ENCODE measurements at regions not wholly inside any gene's neighbourhood (a gene's known extent, or its start where the extent isn't known, plus 50 kb on each side); places are given as distances from the start of the nearest gene placed in this dataset.

DNA sequence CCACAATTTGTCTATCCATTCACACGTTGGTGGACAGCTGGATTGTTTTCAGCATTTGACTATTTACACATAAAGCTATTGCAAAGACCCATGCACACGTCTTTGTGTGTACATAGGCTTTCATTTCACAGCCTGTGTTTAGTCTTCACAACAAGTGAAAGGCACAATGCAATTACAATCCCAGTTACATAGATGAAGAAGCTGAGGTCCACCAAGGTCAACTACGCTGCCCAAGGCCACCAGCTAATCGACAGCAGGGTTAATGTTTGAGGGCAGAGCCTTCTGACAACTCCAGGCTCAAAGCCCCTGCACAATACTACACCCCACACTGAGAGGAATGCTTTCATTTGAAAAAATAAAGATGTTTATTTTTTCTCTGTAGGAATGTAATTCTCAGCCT is 93.6 kb upstream of the CDH13 start:
- no peak for TF ChIP-seq PPARA (CRISPR knock-in tag; IDR thresholded peaks at IDR 0.05; ENCODE audit: borderline replicate concordance)
- TF ChIP-seq ARNTL (CRISPR knock-in tag; IDR thresholded peaks at IDR 0.05; ENCODE audit: borderline replicate concordance, low read depth): no peak
- no peak for TF ChIP-seq ZC3H10 (CRISPR knock-in tag; IDR thresholded peaks at IDR 0.05)
- TF ChIP-seq OSR1 (CRISPR knock-in tag; IDR thresholded peaks at IDR 0.05): no peak
- TF ChIP-seq TOX (CRISPR knock-in tag; IDR thresholded peaks at IDR 0.05; ENCODE audit: borderline replicate concordance): no peak
- TF ChIP-seq ZNF70 (CRISPR knock-in tag; IDR thresholded peaks at IDR 0.05): no peak
- no peak for TF ChIP-seq CSDC2 (CRISPR knock-in tag; IDR thresholded peaks at IDR 0.05)
- no peak for TF ChIP-seq GLIS3 (CRISPR knock-in tag; IDR thresholded peaks at IDR 0.05)
- no peak for TF ChIP-seq TCF4 (CRISPR knock-in tag; IDR thresholded peaks at IDR 0.05; ENCODE audit: borderline replicate concordance)
- TF ChIP-seq ZNF8 (CRISPR knock-in tag; IDR thresholded peaks at IDR 0.05): no peak
- TF ChIP-seq, protein P1, sequence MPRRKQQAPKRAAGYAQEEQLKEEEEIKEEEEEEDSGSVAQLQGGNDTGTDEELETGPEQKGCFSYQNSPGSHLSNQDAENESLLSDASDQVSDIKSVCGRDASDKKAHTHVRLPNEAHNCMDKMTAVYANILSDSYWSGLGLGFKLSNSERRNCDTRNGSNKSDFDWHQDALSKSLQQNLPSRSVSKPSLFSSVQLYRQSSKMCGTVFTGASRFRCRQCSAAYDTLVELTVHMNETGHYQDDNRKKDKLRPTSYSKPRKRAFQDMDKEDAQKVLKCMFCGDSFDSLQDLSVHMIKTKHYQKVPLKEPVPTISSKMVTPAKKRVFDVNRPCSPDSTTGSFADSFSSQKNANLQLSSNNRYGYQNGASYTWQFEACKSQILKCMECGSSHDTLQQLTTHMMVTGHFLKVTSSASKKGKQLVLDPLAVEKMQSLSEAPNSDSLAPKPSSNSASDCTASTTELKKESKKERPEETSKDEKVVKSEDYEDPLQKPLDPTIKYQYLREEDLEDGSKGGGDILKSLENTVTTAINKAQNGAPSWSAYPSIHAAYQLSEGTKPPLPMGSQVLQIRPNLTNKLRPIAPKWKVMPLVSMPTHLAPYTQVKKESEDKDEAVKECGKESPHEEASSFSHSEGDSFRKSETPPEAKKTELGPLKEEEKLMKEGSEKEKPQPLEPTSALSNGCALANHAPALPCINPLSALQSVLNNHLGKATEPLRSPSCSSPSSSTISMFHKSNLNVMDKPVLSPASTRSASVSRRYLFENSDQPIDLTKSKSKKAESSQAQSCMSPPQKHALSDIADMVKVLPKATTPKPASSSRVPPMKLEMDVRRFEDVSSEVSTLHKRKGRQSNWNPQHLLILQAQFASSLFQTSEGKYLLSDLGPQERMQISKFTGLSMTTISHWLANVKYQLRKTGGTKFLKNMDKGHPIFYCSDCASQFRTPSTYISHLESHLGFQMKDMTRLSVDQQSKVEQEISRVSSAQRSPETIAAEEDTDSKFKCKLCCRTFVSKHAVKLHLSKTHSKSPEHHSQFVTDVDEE (CRISPR knock-in tag; IDR thresholded peaks at IDR 0.05): no peak
- TF ChIP-seq ZFP30 (CRISPR knock-in tag; IDR thresholded peaks at IDR 0.05): no peak
- TF ChIP-seq ZFP3 (CRISPR knock-in tag; IDR thresholded peaks at IDR 0.05): no peak
- TF ChIP-seq ZNF565 (CRISPR knock-in tag; conservative IDR thresholded peaks at IDR 0.05; ENCODE audit: low read depth): no peak
- no peak for TF ChIP-seq SNAI2 (CRISPR knock-in tag; IDR thresholded peaks at IDR 0.05)
- TF ChIP-seq ISL1 (CRISPR knock-in tag; IDR thresholded peaks at IDR 0.05): no peak
- TF ChIP-seq, protein P2, sequence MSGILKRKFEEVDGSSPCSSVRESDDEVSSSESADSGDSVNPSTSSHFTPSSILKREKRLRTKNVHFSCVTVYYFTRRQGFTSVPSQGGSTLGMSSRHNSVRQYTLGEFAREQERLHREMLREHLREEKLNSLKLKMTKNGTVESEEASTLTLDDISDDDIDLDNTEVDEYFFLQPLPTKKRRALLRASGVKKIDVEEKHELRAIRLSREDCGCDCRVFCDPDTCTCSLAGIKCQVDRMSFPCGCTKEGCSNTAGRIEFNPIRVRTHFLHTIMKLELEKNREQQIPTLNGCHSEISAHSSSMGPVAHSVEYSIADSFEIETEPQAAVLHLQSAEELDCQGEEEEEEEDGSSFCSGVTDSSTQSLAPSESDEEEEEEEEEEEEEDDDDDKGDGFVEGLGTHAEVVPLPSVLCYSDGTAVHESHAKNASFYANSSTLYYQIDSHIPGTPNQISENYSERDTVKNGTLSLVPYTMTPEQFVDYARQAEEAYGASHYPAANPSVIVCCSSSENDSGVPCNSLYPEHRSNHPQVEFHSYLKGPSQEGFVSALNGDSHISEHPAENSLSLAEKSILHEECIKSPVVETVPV (CRISPR knock-in tag; IDR thresholded peaks at IDR 0.05): no peak
- no peak for ATAC-seq

DNA sequence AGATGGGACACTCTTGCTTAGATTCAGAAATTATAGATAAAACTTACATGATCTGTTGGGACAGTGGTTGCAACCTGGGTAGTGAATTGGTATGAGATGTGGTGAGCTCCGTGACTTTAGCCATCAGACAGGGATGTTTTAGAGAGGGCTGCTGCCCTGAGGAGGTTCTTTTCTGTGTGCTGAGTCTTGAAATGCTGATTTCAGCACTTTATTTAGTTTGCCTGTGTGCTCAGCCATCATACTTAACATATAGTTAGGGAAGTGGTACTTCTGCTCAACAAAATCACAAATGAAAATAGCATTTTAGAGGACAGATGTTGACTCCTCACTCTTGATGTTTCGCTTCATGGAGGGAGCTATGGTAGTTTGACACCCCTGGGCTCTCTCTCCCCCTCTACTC is 95.9 kb upstream of the CDH13 start:
- no peak for ATAC-seq
- TF ChIP-seq ZC3H10 (CRISPR knock-in tag; IDR thresholded peaks at IDR 0.05) (no peak), ZNF8 (CRISPR knock-in tag; IDR thresholded peaks at IDR 0.05) (no peak), OSR1 (CRISPR knock-in tag; IDR thresholded peaks at IDR 0.05) (no peak), GLIS3 (CRISPR knock-in tag; IDR thresholded peaks at IDR 0.05) (no peak), ZFP30 (CRISPR knock-in tag; IDR thresholded peaks at IDR 0.05) (no peak)
- TF ChIP-seq, protein P1 (CRISPR knock-in tag; IDR thresholded peaks at IDR 0.05): no peak
- TF ChIP-seq, protein P3, sequence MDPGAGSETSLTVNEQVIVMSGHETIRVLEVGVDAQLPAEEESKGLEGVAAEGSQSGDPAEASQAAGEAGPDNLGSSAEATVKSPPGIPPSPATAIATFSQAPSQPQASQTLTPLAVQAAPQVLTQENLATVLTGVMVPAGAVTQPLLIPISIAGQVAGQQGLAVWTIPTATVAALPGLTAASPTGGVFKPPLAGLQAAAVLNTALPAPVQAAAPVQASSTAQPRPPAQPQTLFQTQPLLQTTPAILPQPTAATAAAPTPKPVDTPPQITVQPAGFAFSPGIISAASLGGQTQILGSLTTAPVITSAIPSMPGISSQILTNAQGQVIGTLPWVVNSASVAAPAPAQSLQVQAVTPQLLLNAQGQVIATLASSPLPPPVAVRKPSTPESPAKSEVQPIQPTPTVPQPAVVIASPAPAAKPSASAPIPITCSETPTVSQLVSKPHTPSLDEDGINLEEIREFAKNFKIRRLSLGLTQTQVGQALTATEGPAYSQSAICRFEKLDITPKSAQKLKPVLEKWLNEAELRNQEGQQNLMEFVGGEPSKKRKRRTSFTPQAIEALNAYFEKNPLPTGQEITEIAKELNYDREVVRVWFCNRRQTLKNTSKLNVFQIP (CRISPR knock-in tag; IDR thresholded peaks at IDR 0.05; ENCODE audit: borderline replicate concordance, low read depth): no peak
- TF ChIP-seq, protein P2 (CRISPR knock-in tag; IDR thresholded peaks at IDR 0.05): no peak

DNA sequence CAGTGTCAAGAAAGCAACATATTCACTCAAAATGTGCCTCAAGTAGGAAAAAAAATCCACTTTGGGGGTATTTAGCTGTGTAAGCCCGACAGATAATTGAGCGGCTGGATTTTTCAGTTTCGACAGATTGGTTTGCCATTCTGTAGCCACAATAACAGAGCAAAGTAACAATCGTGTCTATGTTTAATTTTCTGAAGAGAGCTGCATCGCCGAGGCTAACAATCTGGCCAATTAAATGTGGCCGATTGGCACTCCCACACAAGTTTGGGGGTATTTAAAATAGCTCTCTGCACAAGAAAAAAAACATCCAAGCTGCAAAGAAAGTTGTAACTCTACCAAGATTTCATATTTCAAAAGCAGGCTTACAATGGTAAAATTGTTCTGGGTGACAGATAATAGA is 99.7 kb upstream of the CDH13 start:
- no peak for ATAC-seq
- TF ChIP-seq, protein P2 (CRISPR knock-in tag; IDR thresholded peaks at IDR 0.05): no peak
- TF ChIP-seq, protein P4, sequence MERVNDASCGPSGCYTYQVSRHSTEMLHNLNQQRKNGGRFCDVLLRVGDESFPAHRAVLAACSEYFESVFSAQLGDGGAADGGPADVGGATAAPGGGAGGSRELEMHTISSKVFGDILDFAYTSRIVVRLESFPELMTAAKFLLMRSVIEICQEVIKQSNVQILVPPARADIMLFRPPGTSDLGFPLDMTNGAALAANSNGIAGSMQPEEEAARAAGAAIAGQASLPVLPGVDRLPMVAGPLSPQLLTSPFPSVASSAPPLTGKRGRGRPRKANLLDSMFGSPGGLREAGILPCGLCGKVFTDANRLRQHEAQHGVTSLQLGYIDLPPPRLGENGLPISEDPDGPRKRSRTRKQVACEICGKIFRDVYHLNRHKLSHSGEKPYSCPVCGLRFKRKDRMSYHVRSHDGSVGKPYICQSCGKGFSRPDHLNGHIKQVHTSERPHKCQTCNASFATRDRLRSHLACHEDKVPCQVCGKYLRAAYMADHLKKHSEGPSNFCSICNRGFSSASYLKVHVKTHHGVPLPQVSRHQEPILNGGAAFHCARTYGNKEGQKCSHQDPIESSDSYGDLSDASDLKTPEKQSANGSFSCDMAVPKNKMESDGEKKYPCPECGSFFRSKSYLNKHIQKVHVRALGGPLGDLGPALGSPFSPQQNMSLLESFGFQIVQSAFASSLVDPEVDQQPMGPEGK (CRISPR knock-in tag; IDR thresholded peaks at IDR 0.05; ENCODE audit: borderline replicate concordance): no peak
- TF ChIP-seq, protein P1 (CRISPR knock-in tag; IDR thresholded peaks at IDR 0.05): no peak
- TF ChIP-seq TCF4 (CRISPR knock-in tag; IDR thresholded peaks at IDR 0.05; ENCODE audit: borderline replicate concordance): no peak
- TF ChIP-seq ZFP30 (CRISPR knock-in tag; IDR thresholded peaks at IDR 0.05): no peak
- TF ChIP-seq ESRRG (CRISPR knock-in tag; IDR thresholded peaks at IDR 0.05): no peak
- no peak for TF ChIP-seq ZNF8 (CRISPR knock-in tag; IDR thresholded peaks at IDR 0.05)
- no peak for TF ChIP-seq ISL1 (CRISPR knock-in tag; IDR thresholded peaks at IDR 0.05)

Data from SK-N-SH treated with all-trans-retinoic acid at 6 μM for 48 hours (cell line).